Lower leg skin (tissue), 4 donors: ENCODE measurements at regions not wholly inside any gene's neighbourhood (a gene's known extent, or its start where the extent isn't known, plus 50 kb on each side); places are given as distances from the start of the nearest gene placed in this dataset.

Experiments
- DNase-seq, 2 donors: peaks; one replicate each; pipeline ENCODE4 v3.0.0-alpha.2; 2019; ENCODE audit warnings: low spot score in 2 of 2
- H3K4me3 ChIP-seq: fragments of 200-600 bp; sonication (generic); 2 replicates; pipeline ENCODE4 v1.5.1; 2017; ENCODE audit warnings: mild to moderate bottlenecking, low read depth; ENCODE audit not compliant: poor library complexity, severe bottlenecking
- POLR2A ChIP-seq, 2 donors: fragments of 450-650 bp; IDR thresholded peaks; one replicate each; pipeline ENCODE4 v1.6.1; 2016 to 2017; ENCODE audit warnings: antibody characterized with exemption in 2 of 2, mild to moderate bottlenecking in 1 of 2, moderate library complexity in 1 of 2
- WGBS, 2 donors: methylation state at CpG; one replicate each; pipeline ENCODE4 v1.1.5; 2018; 5-methylcytosine and 5-hydroxymethylcytosine counted together
- intact Hi-C: fragments of 100-400 bp; cut with DNase I; formaldehyde crosslinking; loops from one replicate; pipeline ENCODE4 v1.15.0; 2023; ENCODE audit warnings: low total_unique reads
- TF ChIP-seq, protein P1 (sequence below), 3 donors: fragments of 450-650 bp; IDR thresholded peaks; one replicate each; pipeline ENCODE4 v1.5.1; 2016; ENCODE audit warnings: antibody characterized with exemption in 3 of 3, mild to moderate bottlenecking in 3 of 3, moderate library complexity in 2 of 3

DNA sequence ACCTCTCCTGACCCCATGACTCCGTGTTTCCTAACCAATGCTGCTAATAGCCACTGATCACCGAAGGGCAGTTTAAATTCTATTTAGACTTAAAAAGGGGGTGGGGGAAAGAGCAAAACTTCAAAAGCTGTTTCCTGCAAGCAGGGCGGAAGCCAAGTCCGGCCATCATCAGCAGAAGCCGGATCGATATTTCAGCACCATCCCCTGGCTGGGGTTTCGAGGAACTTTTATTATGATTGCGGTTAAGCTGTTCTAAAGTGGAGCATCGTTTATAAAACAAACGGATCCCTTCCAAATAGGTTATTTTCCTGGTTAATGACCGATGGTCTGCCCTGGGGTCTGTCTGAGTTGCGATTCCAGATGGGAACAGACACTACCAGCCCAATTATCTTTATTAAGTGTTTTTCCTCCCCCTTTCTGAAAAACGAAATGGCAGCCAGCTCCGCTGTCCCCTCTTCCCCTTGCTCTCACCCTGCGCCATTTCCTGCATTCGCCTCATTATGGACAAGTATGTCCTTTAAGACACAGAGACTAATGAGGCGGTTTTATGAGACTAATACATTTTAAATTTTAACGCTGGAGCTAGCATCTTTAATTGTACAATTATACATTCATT lies 76.1 kb upstream of the IRX3 start:
- TF ChIP-seq, protein P1, sequence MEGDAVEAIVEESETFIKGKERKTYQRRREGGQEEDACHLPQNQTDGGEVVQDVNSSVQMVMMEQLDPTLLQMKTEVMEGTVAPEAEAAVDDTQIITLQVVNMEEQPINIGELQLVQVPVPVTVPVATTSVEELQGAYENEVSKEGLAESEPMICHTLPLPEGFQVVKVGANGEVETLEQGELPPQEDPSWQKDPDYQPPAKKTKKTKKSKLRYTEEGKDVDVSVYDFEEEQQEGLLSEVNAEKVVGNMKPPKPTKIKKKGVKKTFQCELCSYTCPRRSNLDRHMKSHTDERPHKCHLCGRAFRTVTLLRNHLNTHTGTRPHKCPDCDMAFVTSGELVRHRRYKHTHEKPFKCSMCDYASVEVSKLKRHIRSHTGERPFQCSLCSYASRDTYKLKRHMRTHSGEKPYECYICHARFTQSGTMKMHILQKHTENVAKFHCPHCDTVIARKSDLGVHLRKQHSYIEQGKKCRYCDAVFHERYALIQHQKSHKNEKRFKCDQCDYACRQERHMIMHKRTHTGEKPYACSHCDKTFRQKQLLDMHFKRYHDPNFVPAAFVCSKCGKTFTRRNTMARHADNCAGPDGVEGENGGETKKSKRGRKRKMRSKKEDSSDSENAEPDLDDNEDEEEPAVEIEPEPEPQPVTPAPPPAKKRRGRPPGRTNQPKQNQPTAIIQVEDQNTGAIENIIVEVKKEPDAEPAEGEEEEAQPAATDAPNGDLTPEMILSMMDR (IDR thresholded peaks at IDR 0.05), result no peak
- no peak for TF ChIP-seq POLR2A (IDR thresholded peaks at IDR 0.05)
- intact Hi-C loops, result no loop called here
- WGBS, 2 donors, result 62 to 65% methylated on average over 18 of the region's 18 CpGs
- H3K4me3 ChIP-seq, result no peak overlapping the region
- no peak for DNase-seq

DNA sequence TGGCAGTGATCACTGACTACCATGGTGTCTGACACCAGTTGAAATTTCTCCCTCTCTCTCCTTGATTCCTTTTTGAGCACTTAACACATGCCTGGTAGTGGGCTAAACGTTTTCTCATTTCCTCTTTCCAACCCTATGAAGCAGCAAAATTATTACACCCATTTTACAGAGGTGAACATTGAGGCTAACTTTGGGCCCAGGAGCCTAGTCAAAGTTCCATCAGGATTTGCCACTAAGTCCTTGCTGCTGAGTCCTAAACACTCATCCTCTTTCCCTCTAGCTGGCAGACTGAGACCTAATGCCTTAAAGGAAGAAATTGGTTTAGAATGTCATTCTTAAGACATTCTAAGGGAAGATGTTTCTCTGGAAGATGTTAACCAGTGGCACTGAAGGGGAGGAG lies 74.7 kb upstream of the IRX3 start:
- TF ChIP-seq POLR2A (IDR thresholded peaks at IDR 0.05), result no peak
- TF ChIP-seq, protein P1 (IDR thresholded peaks at IDR 0.05), result no peak
- intact Hi-C loops, result no loop called here
- no peak for DNase-seq
- H3K4me3 ChIP-seq, result no peak overlapping the region
- 42 to 43% methylated on average over 1 of the region's 1 CpG for WGBS, 2 donors

- WGBS, 2 donors, result 55 to 61% methylated on average over 5 of the region's 5 CpGs
- intact Hi-C loops, result no loop called here
- no peak for DNase-seq
- TF ChIP-seq, protein P1 (IDR thresholded peaks at IDR 0.05), result no peak
- TF ChIP-seq POLR2A (IDR thresholded peaks at IDR 0.05), result no peak
- no peak overlapping the region for H3K4me3 ChIP-seq
These were observed 74.1 kb upstream of the IRX3 start for GRCh38 chr16:54360681-54361080.

DNA sequence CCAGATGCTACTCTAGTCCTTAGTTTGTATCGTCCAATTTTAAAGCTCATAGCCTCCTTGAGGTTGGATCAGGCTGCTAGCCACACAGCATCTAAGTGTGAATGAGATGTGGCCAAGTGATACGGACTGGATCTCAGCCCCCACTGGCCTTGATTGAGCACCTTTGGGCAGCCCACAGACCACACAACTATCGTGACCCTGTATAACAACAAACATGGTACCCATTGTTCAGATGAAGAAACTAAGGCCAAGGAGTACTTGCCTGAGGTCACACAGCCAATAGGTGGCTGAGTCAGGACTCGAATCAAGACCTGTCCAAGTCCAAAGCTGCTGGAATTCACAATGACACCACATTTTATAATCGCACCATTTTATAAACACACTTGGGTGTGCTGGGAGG lies 73.0 kb upstream of the IRX3 start:
- H3K4me3 ChIP-seq, result no peak overlapping the region
- TF ChIP-seq POLR2A (IDR thresholded peaks at IDR 0.05), result no peak
- TF ChIP-seq, protein P1 (IDR thresholded peaks at IDR 0.05), result no peak
- DNase-seq, result no peak
- WGBS, 2 donors, result 75 to 88% methylated on average over 5 of the region's 5 CpGs
- intact Hi-C loops, result no loop called here

DNA sequence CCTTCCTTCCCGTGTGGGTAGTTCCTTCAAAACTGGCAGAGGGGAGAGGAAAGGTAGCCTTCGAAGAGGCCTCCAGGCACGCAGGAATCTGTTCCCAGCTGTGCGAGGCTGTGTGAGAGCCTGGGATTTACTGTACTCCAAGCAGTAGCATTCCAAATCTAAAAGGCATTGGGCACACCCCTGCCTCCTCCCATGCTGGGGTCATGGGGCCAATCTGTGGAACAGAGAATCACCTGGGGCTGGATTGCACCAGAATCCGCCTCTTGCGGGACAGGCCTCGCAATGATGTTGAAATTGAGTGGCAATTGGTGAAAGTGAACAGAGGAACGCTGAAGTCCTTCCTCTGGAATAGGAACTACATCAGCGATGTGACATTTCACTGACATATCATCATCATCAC lies 72.5 kb upstream of the IRX3 start:
- no peak for DNase-seq
- TF ChIP-seq POLR2A (IDR thresholded peaks at IDR 0.05), result no peak
- TF ChIP-seq, protein P1 (IDR thresholded peaks at IDR 0.05), result no peak
- WGBS, 2 donors, result 83 to 85% methylated on average over 9 of the region's 9 CpGs
- intact Hi-C loops, result no loop called here
- H3K4me3 ChIP-seq, result no peak overlapping the region

- no peak overlapping the region for H3K4me3 ChIP-seq
- no peak for DNase-seq
- TF ChIP-seq, protein P1 (IDR thresholded peaks at IDR 0.05), result no peak
- TF ChIP-seq POLR2A (IDR thresholded peaks at IDR 0.05), result no peak
- intact Hi-C loops, result no loop called here
- WGBS, 2 donors, result 47 to 74% methylated on average over 1 of the region's 1 CpG
These were observed 69.8 kb upstream of the IRX3 start for GRCh38 chr16:54356391-54356790.
